Stimulated activated naive CD4-positive, alpha-beta T cell treated with Interleukin-2 at 50 U/mL for 16 hours (primary cell): ENCODE measurements at regions not wholly inside any gene's neighbourhood (a gene's known extent, or its start where the extent isn't known, plus 50 kb on each side); places are given as distances from the start of the nearest gene placed in this dataset.
"Not testable (repeated sequence)": the region's sequence is repeated elsewhere in the genome, so short reads cannot be mapped to it uniquely, and the experiment has no call there.

Experiments
- DNase-seq: peaks from one replicate; lab custom pipeline; 2025; lab: John Stamatoyannopoulos, UW

DNA sequence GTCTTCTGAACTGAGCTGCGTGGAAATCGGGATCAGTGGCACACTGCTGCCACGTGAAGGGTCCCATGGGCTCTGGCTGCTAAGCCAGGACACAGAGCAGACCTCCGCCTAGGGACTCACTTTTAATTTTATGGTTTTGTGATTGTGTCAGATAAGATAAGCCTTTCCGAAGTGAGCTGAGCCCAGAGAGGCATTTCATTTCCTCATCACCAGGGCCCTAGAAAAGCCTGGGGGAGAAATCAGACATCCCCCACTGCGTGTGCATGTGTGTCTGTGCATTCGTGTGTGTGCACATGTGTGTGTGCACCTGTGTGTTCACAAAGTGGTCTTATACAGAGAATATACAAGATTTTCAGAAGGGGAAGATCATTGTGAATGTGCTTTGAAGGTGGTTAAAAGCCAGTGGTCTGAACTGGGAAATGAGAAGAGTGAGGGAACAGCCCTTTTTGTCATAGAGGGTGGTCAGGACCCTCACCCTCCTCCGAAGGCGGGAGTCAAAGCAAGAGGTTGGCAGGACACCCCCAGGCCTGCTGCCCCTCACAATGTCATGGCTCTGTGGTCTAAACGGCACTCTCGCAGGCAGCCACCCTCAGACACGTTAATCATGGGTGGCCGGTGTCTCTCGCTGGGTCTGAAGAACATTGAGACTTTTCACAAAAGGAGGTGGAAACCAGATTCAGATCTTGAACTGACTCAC is 176.1 kb upstream of the PFKP start:
- no peak for DNase-seq

- DNase-seq = no peak
Measured at GRCh38 chr10:2890093-2890492, 177.3 kb upstream of the PFKP start.

- DNase-seq = no peak
Measured at GRCh38 chr10:2888403-2889004, 178.8 kb upstream of the PFKP start.

- DNase-seq = no peak
Measured at GRCh38 chr10:2887391-2888070, 179.8 kb upstream of the PFKP start.

GRCh38 chr10:2886662-2887061 is 180.7 kb upstream of the PFKP start:
- DNase-seq = no peak

DNA sequence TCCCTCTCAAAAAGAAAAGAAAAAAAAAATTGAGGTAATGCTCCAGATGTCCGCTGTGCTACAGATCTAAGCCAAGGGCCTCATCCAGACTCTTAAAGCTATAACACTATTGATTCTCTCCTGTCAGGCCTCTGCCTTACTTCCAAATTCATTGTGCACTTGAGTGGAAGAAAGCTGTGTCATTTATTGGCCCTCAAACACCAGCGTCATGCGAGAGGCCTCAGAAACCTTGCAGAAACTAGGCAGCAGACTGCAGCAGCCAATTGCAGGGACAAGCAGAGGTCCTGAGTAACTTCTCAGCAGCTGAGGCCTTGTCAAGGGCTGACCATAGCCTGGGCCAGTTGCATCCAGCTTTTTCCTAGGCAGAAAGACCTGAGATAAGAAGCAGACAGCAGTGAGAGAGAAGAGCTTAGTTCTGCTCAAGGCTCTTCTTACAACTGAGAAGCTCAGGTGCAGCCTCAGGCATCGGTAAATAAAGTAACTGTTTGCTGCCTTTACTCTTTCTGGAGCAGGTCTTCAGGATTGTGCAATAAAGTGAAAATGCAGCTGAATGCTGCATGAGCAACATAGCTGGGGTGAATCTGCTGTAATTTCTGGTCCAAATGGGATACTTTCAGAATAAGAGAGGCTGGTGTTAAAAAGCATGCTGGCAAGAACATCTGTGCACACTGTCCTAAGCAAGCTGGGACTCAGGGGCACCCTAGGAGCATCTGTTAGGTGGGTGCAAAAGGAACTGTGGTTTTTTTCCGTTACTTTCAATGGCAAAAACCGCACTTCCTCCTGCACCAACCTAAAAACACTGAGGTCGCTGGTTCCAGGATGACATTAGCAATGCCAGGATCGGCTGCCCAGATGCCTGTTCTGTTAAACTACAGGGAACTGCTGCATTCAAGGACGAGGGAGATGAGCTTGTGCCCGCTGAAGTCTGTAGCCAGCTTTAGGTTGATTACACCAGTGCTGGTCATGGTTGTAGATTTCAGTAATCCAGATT is 181.8 kb upstream of the PFKP start:
- no peak for DNase-seq

GRCh38 chr10:2883983-2884540 is 183.3 kb upstream of the PFKP start:
- DNase-seq = not testable (repeated sequence)

- DNase-seq = no peak
Measured at GRCh38 chr10:2883238-2883637, 184.1 kb upstream of the PFKP start.

DNA sequence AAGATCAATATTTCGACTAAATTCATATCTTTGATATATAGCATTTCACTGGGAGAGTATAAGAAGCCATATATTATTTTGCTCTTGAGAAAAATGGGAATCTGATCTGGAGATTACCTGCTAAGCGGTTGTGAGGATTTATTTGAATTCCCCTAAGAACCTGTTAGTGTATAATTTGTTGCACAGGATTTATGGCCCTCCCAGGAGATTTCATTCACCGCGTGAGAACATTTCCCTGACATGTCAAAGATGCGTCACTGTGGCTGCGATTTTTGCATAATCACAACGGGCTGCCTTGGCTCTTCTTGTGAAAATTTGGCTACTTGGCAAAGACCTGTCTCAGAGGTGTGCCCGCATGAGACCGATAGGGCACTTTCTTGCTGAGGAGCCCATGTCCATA is 184.7 kb upstream of the PFKP start:
- no peak for DNase-seq

GRCh38 chr10:2881720-2882620 is 185.4 kb upstream of the PFKP start:
- DNase-seq = no peak

- DNase-seq = not testable (repeated sequence)
Measured at GRCh38 chr10:2880050-2880449, 187.3 kb upstream of the PFKP start.

DNA sequence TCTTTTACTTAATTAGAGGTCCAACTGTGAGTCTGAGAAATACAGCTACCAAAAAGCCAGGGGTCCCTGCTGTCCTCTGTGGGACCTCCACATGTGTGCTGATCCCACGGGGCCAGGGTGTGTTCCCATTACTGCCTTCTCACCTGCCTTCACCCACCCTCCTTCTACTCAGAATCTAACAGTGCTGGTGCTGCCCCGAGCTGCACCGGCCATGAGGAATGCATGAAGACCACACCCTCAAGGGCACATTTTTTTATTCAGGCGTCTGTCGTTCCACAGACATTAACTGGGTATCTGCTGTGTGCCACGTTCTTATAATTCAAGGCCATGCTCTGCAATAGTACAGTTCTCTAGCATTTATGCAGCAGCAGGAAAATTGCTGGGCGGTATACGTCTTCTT is 188.5 kb upstream of the PFKP start:
- no peak for DNase-seq

- no peak for DNase-seq
Measured at GRCh38 chr10:2876032-2876431, 191.3 kb upstream of the PFKP start.

- DNase-seq = no peak
Measured at GRCh38 chr10:2874963-2875362, 192.4 kb upstream of the PFKP start.

DNA sequence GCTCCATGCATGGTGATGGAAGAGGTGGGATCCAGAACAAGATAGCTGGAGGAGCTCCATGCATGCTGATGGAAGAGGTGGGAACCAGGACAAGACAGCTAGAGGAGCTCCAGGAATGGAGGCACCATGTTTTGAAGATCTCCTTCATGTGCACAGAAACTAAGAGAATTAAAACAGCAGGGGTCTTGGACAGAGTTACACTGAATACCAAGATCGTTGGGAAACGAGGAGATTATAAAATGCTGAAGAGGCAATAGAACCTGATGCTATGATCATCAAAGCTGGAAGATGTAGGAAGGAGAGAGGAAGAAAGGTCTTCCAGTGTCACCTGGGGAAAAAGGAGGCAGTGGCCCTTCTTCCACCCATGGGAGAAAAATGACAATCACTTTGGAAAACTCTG is 193.6 kb upstream of the PFKP start:
- DNase-seq = no peak

DNA sequence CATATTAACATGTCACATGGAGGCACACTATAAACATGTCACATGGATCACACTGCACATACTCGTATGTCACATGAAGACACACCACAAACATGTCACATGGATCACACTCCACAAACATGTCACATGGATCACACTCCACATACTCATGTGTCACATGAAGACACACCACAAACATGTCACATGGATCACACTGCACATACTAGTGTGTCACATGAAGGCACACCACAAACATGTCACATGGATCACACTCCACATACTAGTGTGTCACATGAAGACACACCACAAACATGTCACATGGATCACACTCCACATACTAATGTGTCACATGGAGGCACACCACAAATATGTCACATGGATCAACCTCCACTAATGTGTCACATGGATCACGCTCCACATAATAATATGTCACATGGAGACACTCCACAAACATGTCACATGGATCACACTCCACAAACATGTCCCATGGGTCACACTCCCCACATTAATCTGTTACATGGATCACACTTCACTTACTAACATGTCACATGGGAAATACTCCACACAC is 195.6 kb upstream of the PFKP start:
- no peak for DNase-seq

DNA sequence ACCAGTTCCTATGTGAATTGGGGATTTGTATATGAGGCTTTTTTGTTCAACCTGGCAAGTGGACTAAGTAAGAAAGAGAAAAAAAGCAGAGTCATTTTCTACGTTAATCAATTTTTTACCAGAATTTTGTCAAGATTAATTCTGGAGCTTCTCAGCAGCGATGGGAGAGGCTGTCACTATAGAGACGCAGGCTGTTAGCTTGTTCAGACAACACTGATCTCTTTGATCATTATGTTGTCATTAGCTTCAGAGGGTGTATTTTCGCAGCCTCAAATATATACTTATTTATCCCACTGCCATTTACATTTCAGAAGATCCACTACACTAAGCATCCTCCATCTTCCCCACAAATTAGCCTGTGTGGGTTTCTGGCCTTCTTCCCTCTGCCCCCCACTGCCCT is 196.7 kb upstream of the PFKP start:
- DNase-seq = no peak

DNA sequence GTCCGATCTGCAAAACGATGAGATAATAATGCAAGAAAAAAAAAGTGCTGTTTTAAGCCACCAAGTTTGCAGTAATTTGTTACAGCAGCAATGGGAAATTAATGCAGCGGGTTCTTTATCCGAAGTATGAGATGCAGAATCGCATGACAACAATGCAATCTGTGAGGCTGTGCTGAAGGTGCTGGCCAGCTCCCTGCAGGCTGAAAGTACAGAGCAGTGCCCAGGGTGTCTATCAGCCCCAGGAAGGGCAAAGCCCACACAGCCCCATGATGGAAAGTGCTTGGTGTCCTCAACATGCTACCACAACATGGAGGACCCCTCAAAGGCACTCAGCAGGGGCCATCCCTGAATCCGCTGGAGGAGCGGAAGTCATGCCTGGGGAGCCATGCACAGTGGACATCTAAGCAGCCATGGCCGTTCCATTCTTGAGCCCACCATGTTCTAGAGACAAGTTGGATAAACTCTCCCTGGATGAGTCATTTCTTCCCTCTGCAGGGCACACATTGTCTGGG is 199.5 kb upstream of the PFKP start:
- no peak for DNase-seq

GRCh38 chr10:2866569-2866968 is 200.8 kb upstream of the PFKP start:
- no peak for DNase-seq

DNA sequence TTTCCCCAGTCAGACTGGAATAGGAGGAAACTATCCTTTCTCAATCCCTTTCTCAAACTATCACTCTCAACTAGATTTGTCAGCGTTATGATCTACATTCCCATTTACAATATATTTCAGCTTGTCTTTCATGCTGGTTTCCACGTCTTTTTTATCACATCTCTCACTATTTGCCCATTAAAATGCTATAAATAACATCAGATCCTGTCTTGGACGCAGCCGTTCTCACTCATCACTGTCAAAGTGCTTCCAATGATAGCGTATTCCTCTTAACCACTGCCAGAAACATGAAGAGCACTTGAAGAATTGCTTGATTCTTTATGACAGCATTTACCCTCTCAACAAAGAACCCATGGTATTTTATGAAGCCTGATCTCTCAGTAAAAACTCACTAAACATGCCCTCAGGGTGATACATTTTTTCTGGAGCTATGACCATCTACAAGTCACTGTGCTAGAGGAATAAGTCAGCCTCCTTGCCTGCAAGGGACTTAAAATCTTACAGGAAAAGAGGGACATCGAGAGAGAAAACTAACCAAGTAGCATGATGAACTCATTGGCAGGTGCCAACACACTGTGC is 205.6 kb upstream of the PFKP start:
- no peak for DNase-seq
